Coronary artery (tissue), 2 donors: ENCODE measurements at regions not wholly inside any gene's neighbourhood (a gene's known extent, or its start where the extent isn't known, plus 50 kb on each side); places are given as distances from the start of the nearest gene placed in this dataset.

Experiments used
- DNase-seq: peaks from one replicate; pipeline ENCODE4 v3.0.0-alpha.2; 2017; ENCODE audit warnings: low spot score
- H3K27ac ChIP-seq, 2 donors: fragments of 200-600 bp; sonication (generic); one replicate each; pipeline ENCODE4 v1.5.1; 2016 to 2019
- H3K4me3 ChIP-seq: fragments of 200-600 bp; sonication (generic); 2 replicates; pipeline ENCODE4 v1.5.1; 2016; ENCODE audit warnings: mild to moderate bottlenecking, moderate library complexity
- CTCF ChIP-seq: fragments of 200-600 bp; sonication (generic); IDR thresholded peaks from one replicate; pipeline ENCODE4 v1.5.1; 2019; ENCODE audit warnings: antibody characterized with exemption

DNA sequence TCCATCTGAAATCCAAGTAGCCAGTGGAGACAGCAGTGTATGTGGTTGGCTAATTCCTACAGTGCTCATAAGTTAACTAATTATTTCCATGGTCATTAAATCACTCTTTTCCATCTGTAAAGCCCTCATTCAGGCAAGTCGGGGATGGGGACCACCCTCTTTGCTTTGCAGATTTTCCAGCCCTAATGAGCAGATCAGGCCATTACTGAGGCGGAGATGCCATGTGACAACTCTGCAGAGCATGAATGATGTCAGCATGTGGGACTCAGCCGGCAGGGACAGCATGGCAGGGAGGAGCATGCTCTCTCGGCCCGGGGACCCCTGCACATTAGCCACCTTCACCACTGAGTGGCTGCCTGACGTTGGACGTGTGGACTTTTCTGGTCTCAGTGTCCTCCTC, 623.3 kb upstream of the CDH4 start:
- H3K4me3 ChIP-seq: no peak overlapping the region
- H3K27ac ChIP-seq: no peak overlapping the region
- no peak for DNase-seq
- TF ChIP-seq CTCF: no peak

DNA sequence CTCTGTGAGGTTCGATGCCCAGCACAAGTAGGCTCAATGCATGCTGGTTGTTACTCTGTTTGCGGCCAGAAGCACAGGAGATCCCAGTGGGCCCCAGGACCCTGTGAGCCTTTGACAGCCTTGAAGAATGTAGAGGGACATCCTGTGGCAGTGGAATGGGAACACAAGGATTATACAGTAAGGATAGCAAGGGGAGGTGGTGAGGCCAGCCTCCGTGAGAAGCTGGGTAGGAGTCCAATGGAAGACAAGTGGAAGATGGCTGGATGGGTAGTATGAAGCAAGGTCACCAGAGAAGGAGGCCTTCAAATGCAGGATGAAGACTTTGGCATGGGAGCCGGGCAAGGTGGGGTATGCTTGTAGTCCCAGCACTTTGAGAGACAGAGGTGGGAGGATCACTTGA, 622.9 kb upstream of the CDH4 start:
- Histone ChIP-seq H3K27ac (no peak overlapping the region), H3K4me3 (no peak overlapping the region)
- DNase-seq: no peak
- TF ChIP-seq CTCF: no peak

DNA sequence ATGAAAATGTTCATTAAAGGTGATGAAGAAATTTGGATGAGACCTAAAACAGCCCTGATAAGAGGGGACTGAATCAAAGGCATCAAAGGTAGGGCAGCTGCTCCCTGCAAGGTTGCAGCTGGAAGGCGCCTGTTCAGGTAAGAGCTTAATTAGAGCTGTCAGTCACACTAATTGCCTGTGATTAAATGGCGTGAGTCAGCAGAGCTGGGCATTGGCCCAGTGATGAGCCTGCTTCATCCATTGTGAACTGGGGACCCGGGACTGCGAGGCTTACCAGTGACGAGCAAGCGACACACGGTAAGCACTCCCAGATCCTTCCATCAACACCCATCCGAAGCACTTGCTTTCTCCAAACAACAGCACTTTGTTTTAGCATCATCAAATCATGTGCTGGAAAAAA, 621.5 kb upstream of the CDH4 start:
- H3K4me3 ChIP-seq: no peak overlapping the region
- TF ChIP-seq CTCF: no peak
- no peak for DNase-seq
- no peak overlapping the region for H3K27ac ChIP-seq

GRCh38 chr20:60631585-60632287, 620.3 kb upstream of the CDH4 start:
- no peak for DNase-seq
- no peak overlapping the region for H3K27ac ChIP-seq
- H3K4me3 ChIP-seq: no peak overlapping the region
- TF ChIP-seq CTCF: no peak

DNA sequence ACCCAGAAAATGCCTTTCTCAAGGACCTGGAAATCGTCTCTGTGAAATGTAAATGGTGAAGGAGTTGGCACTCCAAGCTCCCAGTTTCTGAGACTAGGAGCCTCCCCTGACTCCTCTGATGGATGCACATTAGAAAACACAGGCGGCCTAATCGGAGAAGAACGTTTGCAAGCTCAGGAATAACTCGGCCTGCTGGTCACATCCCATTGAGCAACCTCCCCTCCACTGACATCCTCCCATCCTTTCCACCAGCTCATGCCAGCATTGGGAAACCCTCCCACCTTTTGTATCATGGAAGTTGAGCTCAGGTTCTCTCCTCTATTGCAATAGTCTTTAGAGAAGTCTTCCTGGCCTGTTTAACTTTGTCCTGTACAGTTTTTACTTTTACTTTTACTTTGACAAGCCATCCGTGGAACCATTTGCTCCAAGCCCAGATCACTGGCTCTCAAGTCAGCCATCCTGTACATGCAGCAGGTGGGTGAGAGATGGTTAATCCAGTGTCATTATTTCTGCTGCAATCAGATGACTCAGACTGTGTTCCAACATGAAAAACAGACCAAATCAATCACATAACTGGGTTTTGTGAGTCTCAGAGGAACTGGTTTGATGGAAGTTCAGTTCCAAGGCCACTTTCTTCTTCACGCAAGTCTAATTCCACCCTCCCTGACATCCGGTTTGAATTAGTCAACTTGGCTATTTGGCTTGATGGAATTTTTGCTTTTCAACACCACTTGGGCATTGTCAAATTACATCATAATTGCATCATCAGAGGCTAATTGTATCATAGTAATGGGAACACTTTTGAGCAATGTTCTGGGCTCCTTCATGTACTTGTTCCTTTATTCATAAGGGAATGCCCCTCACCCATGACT, 619.4 kb upstream of the CDH4 start:
- no peak for TF ChIP-seq CTCF
- Histone ChIP-seq H3K27ac (no peak overlapping the region), H3K4me3 (no peak overlapping the region)
- DNase-seq: no peak

DNA sequence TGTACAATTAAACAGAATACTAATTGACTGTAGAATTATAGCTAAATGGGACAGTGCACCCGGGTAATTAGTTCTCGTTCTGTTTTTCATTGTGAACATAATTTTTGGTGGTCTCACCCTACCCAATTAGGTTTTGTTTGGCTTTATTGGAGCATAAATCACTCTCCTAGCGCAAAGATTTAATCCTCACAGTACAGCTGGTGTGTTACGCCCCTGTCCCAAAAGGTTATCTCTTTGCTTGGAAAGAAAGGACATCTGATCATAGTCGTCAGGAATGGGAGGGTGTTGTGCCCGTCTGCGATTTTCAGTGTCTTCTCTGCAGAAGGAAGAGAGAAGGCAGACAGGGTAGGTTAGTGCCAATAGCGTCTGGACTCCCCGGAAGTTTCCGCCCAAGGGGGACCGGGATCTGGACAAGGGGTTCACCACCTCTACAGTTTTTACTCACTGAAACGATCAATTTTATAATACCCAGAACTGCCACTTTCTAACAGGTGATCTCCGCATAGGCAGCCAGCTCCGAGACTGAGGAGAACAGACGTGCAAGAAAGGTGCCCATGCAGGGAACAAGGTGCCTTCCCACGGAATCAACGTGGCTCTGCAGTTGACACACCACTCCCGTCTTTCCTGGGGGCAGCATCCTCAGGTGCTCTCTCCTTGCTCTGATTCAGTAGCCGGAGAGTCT, 617.4 kb upstream of the CDH4 start:
- TF ChIP-seq CTCF: no peak

More for the DNA sequence above, 617.4 kb upstream of the CDH4 start:
- H3K27ac ChIP-seq: no peak overlapping the region
- H3K4me3 ChIP-seq: no peak overlapping the region
- no peak for DNase-seq
